ENCODE measurements at regions not wholly inside any gene's neighbourhood (a gene's known extent, or its start where the extent isn't known, plus 50 kb on each side); places are given as distances from the start of the nearest gene placed in this dataset.
A peak's percentile ranks its signal among the peaks of the same experiment; 100 is the strongest.

GRCh38 chr6:80622641-80623040 lies 516.2 kb downstream of the BCKDHB start:
- no peaks in the 10 kb centered on the region for H3K79me2 ChIP-seq (replicated peaks; ENCODE audit: insufficient read depth)
- no peaks in the 10 kb centered on the region for H3K4me1 Mint-ChIP-seq
- H3K4me1 ChIP-seq (ENCODE audit: insufficient read depth), result no peaks in the 10 kb centered on the region
- TF ChIP-seq POLR2AphosphoS5 (IDR thresholded peaks at IDR 0.05; ENCODE audit: low read depth) (no peak), EZH2 (IDR thresholded peaks at IDR 0.05; ENCODE audit: low read depth, unreplicated experiment) (no peak), NANOG (IDR thresholded peaks at IDR 0.05; ENCODE audit: borderline replicate concordance) (no peak), JUNB (IDR thresholded peaks at IDR 0.05; ENCODE audit: unreplicated experiment) (no peak), CREB1 (CRISPR knock-in tag; IDR thresholded peaks at IDR 0.05; ENCODE audit: low read depth) (no peak), ZNF462 (CRISPR knock-in tag; IDR thresholded peaks at IDR 0.05) (no peak), REST (IDR thresholded peaks at IDR 0.05; ENCODE audit: unreplicated experiment) (no peak), ETS1 (IDR thresholded peaks at IDR 0.05) (no peak), ZNF331 (CRISPR knock-in tag; IDR thresholded peaks at IDR 0.05; ENCODE audit: low read depth) (no peak), EZH2phosphoT487 (IDR thresholded peaks at IDR 0.05; ENCODE audit: unreplicated experiment) (no peak), CTCF (conservative IDR thresholded peaks at IDR 0.05; ENCODE audit: low read depth in 2 of 2) (no peak), STAT1 (IDR thresholded peaks at IDR 0.05; ENCODE audit: unreplicated experiment) (no peak), ZNF114 (CRISPR knock-in tag; IDR thresholded peaks at IDR 0.05) (no peak)
- no peaks in the 10 kb centered on the region for H3K27me3 ChIP-seq (ENCODE audit: insufficient read depth)
- no peak overlapping the region for H2AFZ ChIP-seq
- ATAC-seq, result no peak
- H4K20me1 ChIP-seq (replicated peaks; ENCODE audit: insufficient read depth), result no peaks in the 10 kb centered on the region
- H3K9me3 Mint-ChIP-seq, result peaks cover 6% of the 10 kb centered on the region
- H3K36me3 ChIP-seq (ENCODE audit: insufficient read depth), result no peaks in the 10 kb centered on the region
- no peak overlapping the region for H3K27ac Mint-ChIP-seq
- H3K36me3 Mint-ChIP-seq (ENCODE audit: low read depth), result 0 out of 3 replicates have a peak, but pooled peaks cover 2% of the 10 kb centered on the region
- H3K27ac ChIP-seq (ENCODE audit: low read depth), result no peak overlapping the region
- H3K9me2 ChIP-seq (ENCODE audit: insufficient read depth), result no peaks in the 10 kb centered on the region; the same call in 1 of the 2 replicates
- H3K27me3 Mint-ChIP-seq (ENCODE audit: insufficient read depth, low read depth, poor library complexity), result peaks cover 3% of the 10 kb centered on the region
- no peak overlapping the region for H3K4me3 Mint-ChIP-seq
- H3K4me3 ChIP-seq, result no peak overlapping the region
- DNase-seq (ENCODE audit: low spot score), result peak; percentile 18
- no peak overlapping the region for H3K4me2 ChIP-seq
- H3F3A ChIP-seq (replicated peaks; ENCODE audit: low read depth), result no peaks in the 10 kb centered on the region

Data from GM23338 (cell line).